ENCODE measurements at regions not wholly inside any gene's neighbourhood (a gene's known extent, or its start where the extent isn't known, plus 50 kb on each side); places are given as distances from the start of the nearest gene placed in this dataset.

- in situ Hi-C loops (cut with MboI; ENCODE audit: low sequenced_read_pairs), result no loop called here
These were observed 286.7 kb downstream of the SHOX2 start for GRCh38 chr3:157819270-157820156.

DNA sequence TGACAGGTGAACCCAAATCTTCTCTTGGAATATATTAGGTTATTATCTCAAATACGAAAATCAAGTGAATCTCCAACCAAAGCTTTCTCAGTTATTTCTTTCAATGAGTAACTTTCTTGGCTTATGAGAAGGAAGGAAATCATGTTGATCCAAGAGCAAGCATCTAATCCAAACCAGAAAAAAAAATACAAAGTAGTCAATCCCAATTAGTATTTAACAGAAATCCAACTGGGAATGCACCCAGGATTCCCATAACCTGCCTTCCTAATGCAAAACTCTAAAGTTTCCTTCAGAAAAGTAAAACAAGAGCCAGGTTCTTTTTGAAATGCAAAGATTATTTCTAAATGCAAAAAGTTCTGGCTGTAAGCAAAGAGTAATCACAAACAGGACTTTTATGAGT lies 289.3 kb downstream of the SHOX2 start:
- in situ Hi-C loops (cut with MboI; ENCODE audit: low sequenced_read_pairs), result no loop called here

GRCh38 chr3:157816296-157816695 lies 289.9 kb downstream of the SHOX2 start:
- in situ Hi-C loops (cut with MboI; ENCODE audit: low sequenced_read_pairs), result no loop called here

GRCh38 chr3:157815739-157816138 lies 290.5 kb downstream of the SHOX2 start:
- in situ Hi-C loops (cut with MboI; ENCODE audit: low sequenced_read_pairs), result no loop called here

DNA sequence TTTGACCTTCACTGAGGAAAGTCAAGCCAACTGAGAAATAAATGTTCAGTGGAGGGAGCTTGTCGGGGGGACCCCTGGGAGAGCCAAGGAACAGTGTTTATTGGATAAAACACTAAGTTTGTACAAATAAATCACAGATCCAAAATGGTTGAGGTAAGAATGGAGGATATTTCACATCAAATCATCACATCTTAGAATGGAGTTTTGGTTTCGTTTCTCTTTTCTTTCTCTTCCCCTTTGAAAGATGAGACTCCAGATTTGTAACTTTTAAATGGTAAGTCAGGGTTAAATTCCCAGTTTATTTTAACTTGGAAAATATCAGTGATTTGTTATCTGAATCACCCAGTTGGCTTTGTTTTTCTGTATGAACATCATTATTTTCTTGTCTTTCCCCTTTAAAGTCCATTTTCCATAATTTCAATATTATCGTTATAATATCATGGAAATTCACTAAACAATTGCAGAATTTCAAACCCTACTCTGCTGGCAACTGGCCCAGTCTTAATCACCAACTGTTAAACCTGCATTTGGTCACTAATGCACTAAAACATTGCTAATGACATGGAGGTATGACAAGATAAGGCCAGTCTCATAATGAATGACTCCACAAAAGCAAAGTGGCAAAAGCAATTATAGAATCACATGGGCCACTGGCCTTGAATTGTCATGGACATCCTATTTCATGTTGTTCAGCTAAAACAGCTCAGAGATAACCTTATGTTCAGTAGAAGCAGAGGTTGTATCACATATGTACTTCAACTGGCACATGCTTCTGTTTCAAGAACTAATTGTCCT lies 295.1 kb downstream of the SHOX2 start:
- in situ Hi-C loops (cut with MboI; ENCODE audit: low sequenced_read_pairs), result no loop called here

- in situ Hi-C loops (cut with MboI; ENCODE audit: low sequenced_read_pairs), result no loop called here
These were observed 298.9 kb downstream of the SHOX2 start for GRCh38 chr3:157807280-157807679.

DNA sequence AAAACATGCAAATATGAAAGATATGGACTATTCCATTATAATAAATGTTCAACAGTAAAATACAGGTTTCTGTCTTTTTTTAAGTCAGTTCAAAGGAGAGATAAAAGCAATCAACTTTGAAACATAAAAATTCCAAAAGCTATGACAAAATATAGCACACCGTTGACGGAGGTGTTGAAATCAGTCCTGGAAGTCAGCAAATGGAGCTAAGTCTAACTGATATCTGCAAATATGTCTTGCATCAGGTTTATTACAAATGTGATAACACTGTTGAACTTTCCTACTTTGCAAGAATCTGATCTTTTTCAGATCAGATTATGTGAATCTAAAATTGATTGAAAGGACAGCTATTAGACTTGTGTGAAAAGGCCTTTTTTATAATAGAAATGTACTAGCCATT lies 300.7 kb downstream of the SHOX2 start:
- in situ Hi-C loops (cut with MboI; ENCODE audit: low sequenced_read_pairs), result no loop called here

DNA sequence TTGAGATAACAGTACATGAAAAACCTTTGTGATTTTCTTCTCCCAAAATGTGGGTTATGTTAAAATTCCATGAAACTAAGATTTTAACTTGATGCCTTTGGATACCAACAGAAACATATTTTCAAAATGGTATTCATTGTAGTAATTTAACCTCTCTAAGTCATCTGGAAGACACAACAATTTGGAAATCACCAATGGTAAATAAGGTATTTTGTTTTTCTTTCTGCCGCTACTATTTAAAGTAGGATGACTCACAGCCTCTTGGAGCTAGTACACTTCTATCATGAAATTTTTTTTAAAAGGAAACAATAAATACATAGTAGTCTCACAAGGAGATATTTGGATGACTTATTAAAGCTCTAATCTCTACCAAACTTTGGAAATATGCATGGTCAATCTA lies 291.6 kb upstream of the VEPH1 start:
- in situ Hi-C loops (cut with MboI; ENCODE audit: low sequenced_read_pairs), result no loop called here

GRCh38 chr3:157793745-157794144 lies 290.5 kb upstream of the VEPH1 start:
- in situ Hi-C loops (cut with MboI; ENCODE audit: low sequenced_read_pairs), result no loop called here

DNA sequence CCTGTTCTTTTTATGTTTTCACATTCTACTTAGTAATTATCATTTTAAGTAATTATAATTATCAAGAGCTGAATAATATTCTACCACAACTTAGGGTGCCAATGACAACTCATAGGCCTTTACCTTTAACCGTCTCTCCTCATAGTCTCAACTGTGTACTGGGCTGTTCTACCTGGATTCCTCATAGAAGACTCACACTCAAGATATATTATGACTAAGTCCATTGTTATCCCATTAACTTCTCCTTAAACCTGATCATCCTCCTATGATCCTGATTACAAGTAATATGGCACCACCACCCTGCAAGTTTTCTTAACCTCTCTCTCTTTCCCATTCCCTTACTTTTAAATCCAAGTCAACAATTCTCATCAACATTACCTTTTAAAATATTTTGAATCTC lies 285.9 kb upstream of the VEPH1 start:
- in situ Hi-C loops (cut with MboI; ENCODE audit: low sequenced_read_pairs), result no loop called here

GRCh38 chr3:157786618-157787017 lies 283.4 kb upstream of the VEPH1 start:
- in situ Hi-C loops (cut with MboI; ENCODE audit: low sequenced_read_pairs), result no loop called here

- in situ Hi-C loops (cut with MboI; ENCODE audit: low sequenced_read_pairs), result no loop called here
These were observed 283.0 kb upstream of the VEPH1 start for GRCh38 chr3:157786211-157786610.

- in situ Hi-C loops (cut with MboI; ENCODE audit: low sequenced_read_pairs), result no loop called here
These were observed 282.0 kb upstream of the VEPH1 start for GRCh38 chr3:157785102-157785826.

DNA sequence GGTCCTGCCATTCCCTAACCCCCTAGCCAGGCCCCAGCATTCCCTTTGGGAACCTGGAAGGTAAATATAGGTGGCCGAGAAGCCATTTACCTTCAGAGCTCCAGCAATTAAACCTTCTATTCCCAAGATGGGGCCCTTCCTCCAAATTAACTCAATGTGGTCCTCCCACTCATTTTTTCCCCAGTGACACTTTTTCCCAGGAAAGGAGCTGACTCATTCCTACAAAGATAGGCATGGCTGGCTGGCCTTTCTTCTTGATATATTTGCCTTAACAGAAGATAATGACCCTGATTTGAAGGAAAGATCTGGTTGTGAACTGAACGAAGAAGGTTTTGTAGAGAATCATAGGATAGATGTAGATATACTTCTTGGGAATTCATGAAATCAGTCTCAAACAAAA lies 279.0 kb upstream of the VEPH1 start:
- in situ Hi-C loops (cut with MboI; ENCODE audit: low sequenced_read_pairs), result no loop called here

- in situ Hi-C loops (cut with MboI; ENCODE audit: low sequenced_read_pairs), result no loop called here
These were observed 273.6 kb upstream of the VEPH1 start for GRCh38 chr3:157776861-157777260.

GRCh38 chr3:157775446-157775845 lies 272.2 kb upstream of the VEPH1 start:
- in situ Hi-C loops (cut with MboI; ENCODE audit: low sequenced_read_pairs), result no loop called here

DNA sequence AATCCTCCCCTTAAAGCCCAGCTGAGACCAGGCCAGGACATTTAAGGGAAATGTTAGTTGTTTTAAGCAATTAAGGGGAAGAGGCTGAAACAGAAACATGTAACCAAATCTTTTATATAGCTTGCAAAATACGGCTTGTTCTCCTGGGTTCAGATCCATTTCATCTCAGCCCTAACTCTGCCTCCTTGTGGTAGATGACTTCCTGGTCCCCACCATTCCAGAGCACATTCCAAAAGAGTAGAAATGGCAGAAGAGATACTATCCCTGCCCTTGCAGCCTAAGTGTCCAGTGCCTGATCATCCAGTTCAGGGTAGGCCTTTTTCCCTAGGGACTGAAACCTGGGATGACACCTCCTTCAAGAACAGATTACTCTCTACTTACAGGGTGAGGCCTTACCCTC lies 266.2 kb upstream of the VEPH1 start:
- in situ Hi-C loops (cut with MboI; ENCODE audit: low sequenced_read_pairs), result no loop called here

DNA sequence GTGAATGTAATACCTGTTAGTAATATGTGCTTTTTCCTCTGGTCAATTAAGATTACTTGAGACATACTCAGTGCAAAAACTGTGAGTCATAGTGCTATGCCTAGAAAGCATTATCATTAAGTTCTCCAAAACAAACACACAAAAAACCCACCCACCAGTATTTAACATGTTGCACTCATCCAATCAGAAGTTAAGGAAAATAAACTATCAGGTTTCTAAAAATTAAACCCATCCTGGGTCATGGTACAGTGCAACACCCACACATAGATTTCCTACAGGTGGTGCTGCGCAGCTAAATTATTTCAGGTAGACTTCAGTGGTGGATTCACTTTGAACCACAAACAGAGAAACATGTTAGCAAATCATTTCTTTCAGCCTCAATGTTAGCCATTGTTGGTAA lies 264.4 kb upstream of the VEPH1 start:
- in situ Hi-C loops (cut with MboI; ENCODE audit: low sequenced_read_pairs), result no loop called here

DNA sequence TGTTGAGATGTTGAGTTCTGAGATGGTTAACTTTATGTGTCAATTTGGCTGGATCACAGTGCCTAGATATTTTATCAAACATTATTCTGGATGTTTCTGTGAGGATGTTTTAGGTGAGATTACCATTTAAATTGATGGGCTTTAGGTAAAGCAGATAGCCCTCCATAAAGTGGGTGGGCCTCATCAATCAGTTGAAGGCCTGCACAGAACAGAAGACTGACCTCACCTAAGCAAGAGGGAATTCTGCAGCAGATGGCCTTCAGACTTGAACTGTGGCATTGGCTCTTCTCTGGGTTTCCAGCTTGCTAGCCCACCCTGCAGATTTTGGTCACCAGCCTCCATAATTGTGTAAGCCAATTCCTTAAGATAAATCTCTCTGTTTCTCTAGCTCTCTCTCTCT lies 260.4 kb upstream of the VEPH1 start:
- in situ Hi-C loops (cut with MboI; ENCODE audit: low sequenced_read_pairs), result no loop called here

DNA sequence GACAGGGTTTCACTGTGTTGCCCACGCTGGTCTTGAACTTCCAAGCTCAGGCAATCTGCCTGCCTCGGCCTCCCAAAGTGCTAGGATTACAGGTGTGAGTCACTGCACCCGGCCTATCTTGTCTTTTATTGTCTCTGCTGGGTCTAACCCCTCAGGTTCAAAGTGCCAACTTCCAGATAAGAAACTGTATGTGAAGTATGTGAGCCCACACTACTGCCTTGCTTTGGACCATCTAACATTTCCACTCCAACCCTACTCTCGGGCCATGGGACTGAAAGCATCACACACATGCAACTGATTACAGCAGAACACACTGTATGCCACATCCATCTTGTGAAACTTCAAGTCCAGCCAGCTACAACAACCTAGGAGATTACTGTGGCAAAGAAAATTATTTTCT lies 256.1 kb upstream of the VEPH1 start:
- in situ Hi-C loops (cut with MboI; ENCODE audit: low sequenced_read_pairs), result no loop called here

- in situ Hi-C loops (cut with MboI; ENCODE audit: low sequenced_read_pairs), result no loop called here
These were observed 252.0 kb upstream of the VEPH1 start for GRCh38 chr3:157755233-157755632.

- in situ Hi-C loops (cut with MboI; ENCODE audit: low sequenced_read_pairs), result no loop called here
These were observed 251.2 kb upstream of the VEPH1 start for GRCh38 chr3:157754451-157754850.

All from HL-60/S4 treated with retinoic acid at 250 ng/mL for 4 days and 3 days (cell line).